ENCODE measurements at regions not wholly inside any gene's neighbourhood (a gene's known extent, or its start where the extent isn't known, plus 50 kb on each side); places are given as distances from the start of the nearest gene placed in this dataset.
A peak's percentile ranks its signal among the peaks of the same experiment; 100 is the strongest.

GRCh38 chr13:106352850-106353249 lies 182.6 kb downstream of the EFNB2 start (continued):
- no peak for TF ChIP-seq REST (IDR thresholded peaks at IDR 0.05; ENCODE audit: unreplicated experiment)
- TF ChIP-seq POLR2AphosphoS5 (IDR thresholded peaks at IDR 0.05; ENCODE audit: low read depth) = no peak
- TF ChIP-seq, protein P1, sequence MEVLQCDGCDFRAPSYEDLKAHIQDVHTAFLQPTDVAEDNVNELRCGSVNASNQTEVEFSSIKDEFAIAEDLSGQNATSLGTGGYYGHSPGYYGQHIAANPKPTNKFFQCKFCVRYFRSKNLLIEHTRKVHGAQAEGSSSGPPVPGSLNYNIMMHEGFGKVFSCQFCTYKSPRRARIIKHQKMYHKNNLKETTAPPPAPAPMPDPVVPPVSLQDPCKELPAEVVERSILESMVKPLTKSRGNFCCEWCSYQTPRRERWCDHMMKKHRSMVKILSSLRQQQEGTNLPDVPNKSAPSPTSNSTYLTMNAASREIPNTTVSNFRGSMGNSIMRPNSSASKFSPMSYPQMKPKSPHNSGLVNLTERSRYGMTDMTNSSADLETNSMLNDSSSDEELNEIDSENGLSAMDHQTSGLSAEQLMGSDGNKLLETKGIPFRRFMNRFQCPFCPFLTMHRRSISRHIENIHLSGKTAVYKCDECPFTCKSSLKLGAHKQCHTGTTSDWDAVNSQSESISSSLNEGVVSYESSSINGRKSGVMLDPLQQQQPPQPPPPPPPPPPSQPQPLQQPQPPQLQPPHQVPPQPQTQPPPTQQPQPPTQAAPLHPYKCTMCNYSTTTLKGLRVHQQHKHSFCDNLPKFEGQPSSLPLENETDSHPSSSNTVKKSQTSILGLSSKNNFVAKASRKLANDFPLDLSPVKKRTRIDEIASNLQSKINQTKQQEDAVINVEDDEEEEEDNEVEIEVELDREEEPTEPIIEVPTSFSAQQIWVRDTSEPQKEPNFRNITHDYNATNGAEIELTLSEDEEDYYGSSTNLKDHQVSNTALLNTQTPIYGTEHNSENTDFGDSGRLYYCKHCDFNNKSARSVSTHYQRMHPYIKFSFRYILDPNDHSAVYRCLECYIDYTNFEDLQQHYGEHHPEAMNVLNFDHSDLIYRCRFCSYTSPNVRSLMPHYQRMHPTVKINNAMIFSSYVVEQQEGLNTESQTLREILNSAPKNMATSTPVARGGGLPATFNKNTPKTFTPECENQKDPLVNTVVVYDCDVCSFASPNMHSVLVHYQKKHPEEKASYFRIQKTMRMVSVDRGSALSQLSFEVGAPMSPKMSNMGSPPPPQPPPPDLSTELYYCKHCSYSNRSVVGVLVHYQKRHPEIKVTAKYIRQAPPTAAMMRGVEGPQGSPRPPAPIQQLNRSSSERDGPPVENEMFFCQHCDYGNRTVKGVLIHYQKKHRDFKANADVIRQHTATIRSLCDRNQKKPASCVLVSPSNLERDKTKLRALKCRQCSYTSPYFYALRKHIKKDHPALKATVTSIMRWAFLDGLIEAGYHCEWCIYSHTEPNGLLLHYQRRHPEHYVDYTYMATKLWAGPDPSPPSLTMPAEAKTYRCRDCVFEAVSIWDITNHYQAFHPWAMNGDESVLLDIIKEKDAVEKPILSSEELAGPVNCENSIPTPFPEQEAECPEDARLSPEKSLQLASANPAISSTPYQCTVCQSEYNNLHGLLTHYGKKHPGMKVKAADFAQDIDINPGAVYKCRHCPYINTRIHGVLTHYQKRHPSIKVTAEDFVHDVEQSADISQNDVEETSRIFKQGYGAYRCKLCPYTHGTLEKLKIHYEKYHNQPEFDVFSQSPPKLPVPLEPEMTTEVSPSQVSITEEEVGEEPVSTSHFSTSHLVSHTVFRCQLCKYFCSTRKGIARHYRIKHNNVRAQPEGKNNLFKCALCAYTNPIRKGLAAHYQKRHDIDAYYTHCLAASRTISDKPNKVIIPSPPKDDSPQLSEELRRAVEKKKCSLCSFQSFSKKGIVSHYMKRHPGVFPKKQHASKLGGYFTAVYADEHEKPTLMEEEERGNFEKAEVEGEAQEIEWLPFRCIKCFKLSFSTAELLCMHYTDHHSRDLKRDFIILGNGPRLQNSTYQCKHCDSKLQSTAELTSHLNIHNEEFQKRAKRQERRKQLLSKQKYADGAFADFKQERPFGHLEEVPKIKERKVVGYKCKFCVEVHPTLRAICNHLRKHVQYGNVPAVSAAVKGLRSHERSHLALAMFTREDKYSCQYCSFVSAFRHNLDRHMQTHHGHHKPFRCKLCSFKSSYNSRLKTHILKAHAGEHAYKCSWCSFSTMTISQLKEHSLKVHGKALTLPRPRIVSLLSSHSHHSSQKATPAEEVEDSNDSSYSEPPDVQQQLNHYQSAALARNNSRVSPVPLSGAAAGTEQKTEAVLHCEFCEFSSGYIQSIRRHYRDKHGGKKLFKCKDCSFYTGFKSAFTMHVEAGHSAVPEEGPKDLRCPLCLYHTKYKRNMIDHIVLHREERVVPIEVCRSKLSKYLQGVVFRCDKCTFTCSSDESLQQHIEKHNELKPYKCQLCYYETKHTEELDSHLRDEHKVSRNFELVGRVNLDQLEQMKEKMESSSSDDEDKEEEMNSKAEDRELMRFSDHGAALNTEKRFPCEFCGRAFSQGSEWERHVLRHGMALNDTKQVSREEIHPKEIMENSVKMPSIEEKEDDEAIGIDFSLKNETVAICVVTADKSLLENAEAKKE (CRISPR knock-in tag; IDR thresholded peaks at IDR 0.05) = no peak
- TF ChIP-seq ZNF114 (CRISPR knock-in tag; IDR thresholded peaks at IDR 0.05) = no peak

DNA sequence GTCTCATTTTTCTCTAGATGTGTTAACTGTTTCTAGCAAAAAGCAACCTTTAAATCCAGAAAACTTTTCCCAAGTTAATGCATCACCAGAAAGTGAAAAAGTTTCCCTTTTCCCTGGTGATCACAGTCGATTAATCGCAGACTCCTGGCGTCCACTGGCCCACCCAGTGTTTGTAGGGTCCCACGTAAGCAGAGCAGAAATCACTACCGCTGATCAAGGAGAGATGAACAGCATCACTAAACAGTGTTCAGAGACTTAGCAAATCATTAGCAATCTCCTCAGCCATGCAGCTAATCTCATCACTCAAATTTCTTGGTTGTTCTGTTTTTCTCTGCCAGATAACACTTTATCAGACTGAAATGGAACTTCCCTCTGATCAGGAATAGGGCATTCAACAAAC lies 184.2 kb downstream of the EFNB2 start:
- Mint-ChIP-seq H3K36me3 (ENCODE audit: low read depth) (no peaks in the 10 kb centered on the region), H3K9me3 (no peaks in the 10 kb centered on the region), H3K4me3 (no peak overlapping the region), H3K27ac (no peak overlapping the region), H3K4me1 (peaks cover 33% of the 10 kb centered on the region), H3K27me3 (ENCODE audit: insufficient read depth, low read depth, poor library complexity) (peaks cover 9% of the 10 kb centered on the region)
- H3K79me2 ChIP-seq (replicated peaks; ENCODE audit: insufficient read depth) = no peaks in the 10 kb centered on the region
- peaks cover 28% of the 10 kb centered on the region for H3K4me1 ChIP-seq (ENCODE audit: insufficient read depth)
- H3K27me3 ChIP-seq (ENCODE audit: insufficient read depth) = peaks cover 15% of the 10 kb centered on the region
- no peaks in the 10 kb centered on the region for H4K20me1 ChIP-seq (replicated peaks; ENCODE audit: insufficient read depth)
- no peak overlapping the region for H3K27ac ChIP-seq (ENCODE audit: low read depth)
- peak overlapping the region; percentile 33; the same call in 1 of the 2 replicates for H2AFZ ChIP-seq
- ATAC-seq = no peak
- H3F3A ChIP-seq (replicated peaks; ENCODE audit: low read depth) = no peaks in the 10 kb centered on the region
- TF ChIP-seq ZNF331 (CRISPR knock-in tag; IDR thresholded peaks at IDR 0.05; ENCODE audit: low read depth) (no peak), CTCF (conservative IDR thresholded peaks at IDR 0.05; ENCODE audit: low read depth in 2 of 2) (no peak), CREB1 (CRISPR knock-in tag; IDR thresholded peaks at IDR 0.05; ENCODE audit: low read depth) (no peak), EZH2phosphoT487 (IDR thresholded peaks at IDR 0.05; ENCODE audit: unreplicated experiment) (no peak)
- peak overlapping the region; percentile 79 for H3K4me2 ChIP-seq
- no peak overlapping the region for H3K4me3 ChIP-seq
- DNase-seq (ENCODE audit: low spot score) = no peak
- no peaks in the 10 kb centered on the region for H3K36me3 ChIP-seq (ENCODE audit: insufficient read depth)
- H3K9me2 ChIP-seq (ENCODE audit: insufficient read depth) = no peaks in the 10 kb centered on the region

Measured in GM23338 (cell line).